Activated T-cell treated with anti-CD3 and anti-CD28 coated beads, Interleukin-2, amount 50 U/mL, for 4 hours (primary cell): ENCODE measurements at regions not wholly inside any gene's neighbourhood (a gene's known extent, or its start where the extent isn't known, plus 50 kb on each side); places are given as distances from the start of the nearest gene placed in this dataset.

Source experiments
- ATAC-seq, 2 donors: fragments of 200-7000 bp; cut with Tn5 transposase; one replicate each; pipeline ENCODE4 v1.10.0; 2021
- DNase-seq: peaks from one replicate; pipeline ENCODE4 v3.0.0-alpha.2; 2020
- H3K27me3 Mint-ChIP-seq: one replicate; pipeline ENCODE4 v1.8.0; 2021; ENCODE audit warnings: low read depth, mixed read lengths
- H3K36me3 Mint-ChIP-seq: one replicate; pipeline ENCODE4 v1.8.0; 2022; ENCODE audit warnings: mixed read lengths; ENCODE audit not compliant: insufficient read depth
- H3K4me1 Mint-ChIP-seq: one replicate; pipeline ENCODE4 v1.8.0; 2021; ENCODE audit warnings: low read depth, mixed read lengths
- H3K4me3 Mint-ChIP-seq: one replicate; pipeline ENCODE4 v1.8.0; 2021; ENCODE audit warnings: mild to moderate bottlenecking, moderate library complexity, mixed read lengths
- H3K9me3 Mint-ChIP-seq: one replicate; pipeline ENCODE4 v1.8.0; 2021; ENCODE audit warnings: mixed read lengths

DNA sequence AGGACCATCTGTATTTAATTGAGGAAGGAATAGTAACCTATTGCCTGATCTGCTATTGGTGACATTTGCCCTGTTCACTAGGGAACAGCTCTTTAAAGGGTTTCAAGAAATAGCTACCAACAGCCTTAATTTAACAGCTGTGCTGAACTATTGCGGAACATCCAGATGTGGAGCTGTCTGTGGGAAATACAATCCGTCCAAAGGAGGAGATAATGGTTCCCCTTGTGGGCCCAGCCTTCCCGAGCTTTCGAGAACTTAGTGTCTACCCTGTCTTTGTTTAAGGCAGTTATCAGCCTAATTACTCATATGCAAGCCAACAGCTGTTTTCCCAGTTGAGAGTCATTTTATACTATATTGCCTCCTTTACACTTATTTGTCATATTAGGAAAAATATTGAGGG, 398.6 kb downstream of the WDR72 start:
- H3K9me3 Mint-ChIP-seq = no peaks in the 10 kb centered on the region
- no peak overlapping the region for H3K4me3 Mint-ChIP-seq
- no peak for ATAC-seq
- peaks cover 7% of the 10 kb centered on the region for H3K27me3 Mint-ChIP-seq
- no peak for DNase-seq
- H3K36me3 Mint-ChIP-seq = no peaks in the 10 kb centered on the region
- no peaks in the 10 kb centered on the region for H3K4me1 Mint-ChIP-seq

DNA sequence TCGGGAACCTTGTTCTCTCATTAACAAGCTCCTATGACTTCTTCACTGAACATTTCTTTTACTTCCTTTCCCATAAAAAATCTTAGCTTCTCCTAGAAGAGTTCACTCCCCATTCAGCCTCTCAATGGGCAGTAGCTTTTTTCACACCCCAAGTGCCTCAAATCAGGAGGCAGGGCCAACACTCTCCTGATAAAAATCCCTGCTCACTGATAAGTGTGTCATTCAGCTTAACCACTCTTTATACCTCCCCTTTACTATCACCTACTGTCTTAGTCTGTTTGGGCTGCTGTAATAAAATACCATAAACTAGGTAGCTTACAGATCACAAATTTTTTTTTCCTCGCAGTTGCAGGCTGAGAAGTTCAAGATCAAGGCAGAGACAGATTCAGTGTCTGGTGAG, 400.4 kb downstream of the WDR72 start:
- Mint-ChIP-seq H3K4me1 (no peaks in the 10 kb centered on the region), H3K4me3 (no peak overlapping the region), H3K36me3 (no peaks in the 10 kb centered on the region), H3K9me3 (no peaks in the 10 kb centered on the region), H3K27me3 (peaks cover 7% of the 10 kb centered on the region)
- no peak for ATAC-seq
- DNase-seq = no peak

DNA sequence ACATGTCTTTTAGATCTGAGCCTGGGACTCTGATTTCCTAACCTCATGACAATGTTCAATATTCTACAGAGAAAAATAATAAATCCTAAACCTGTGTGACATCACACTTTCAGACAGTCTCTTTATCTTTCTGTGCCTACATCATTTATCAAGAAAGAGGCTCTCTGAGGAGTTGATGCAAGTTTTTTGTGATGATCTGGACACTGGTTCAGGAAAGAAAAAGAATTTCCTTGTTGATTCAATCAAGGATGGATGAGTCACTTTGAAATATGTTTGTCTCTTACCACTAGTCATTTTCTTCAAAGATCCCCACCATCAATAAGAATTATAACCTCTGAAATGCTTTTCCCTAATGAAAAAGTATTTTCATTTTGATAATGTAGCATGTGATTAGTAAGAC, 404.6 kb downstream of the WDR72 start:
- no peaks in the 10 kb centered on the region for H3K36me3 Mint-ChIP-seq
- no peaks in the 10 kb centered on the region for H3K9me3 Mint-ChIP-seq
- no peaks in the 10 kb centered on the region for H3K4me1 Mint-ChIP-seq

DNA sequence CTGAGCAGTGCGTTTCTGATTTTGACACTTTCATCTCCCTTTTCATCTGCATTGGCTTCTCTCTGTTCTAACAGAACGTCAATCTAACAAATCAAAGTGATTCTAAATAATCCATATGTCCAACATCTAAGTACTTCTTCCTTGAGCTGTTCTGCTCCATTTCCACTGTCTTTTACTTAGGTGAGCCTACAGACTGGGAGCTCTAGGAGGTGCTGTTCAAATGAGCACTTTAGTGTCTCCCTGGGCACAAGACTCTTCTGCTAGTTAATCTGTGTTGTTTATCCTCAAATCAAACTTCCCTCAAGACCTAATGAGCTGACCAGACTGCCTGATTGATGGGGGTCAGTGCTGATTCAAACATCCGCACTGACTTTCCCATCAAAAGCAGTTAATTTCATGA, 408.1 kb downstream of the WDR72 start:
- Mint-ChIP-seq H3K4me1 (no peaks in the 10 kb centered on the region), H3K27me3 (no peaks in the 10 kb centered on the region), H3K9me3 (no peaks in the 10 kb centered on the region), H3K4me3 (no peak overlapping the region), H3K36me3 (no peaks in the 10 kb centered on the region)
- no peak for ATAC-seq
- no peak for DNase-seq

More for the DNA sequence above, 404.6 kb downstream of the WDR72 start:
- peaks cover 7% of the 10 kb centered on the region for H3K27me3 Mint-ChIP-seq
- DNase-seq = no peak
- no peak overlapping the region for H3K4me3 Mint-ChIP-seq
- ATAC-seq = no peak

DNA sequence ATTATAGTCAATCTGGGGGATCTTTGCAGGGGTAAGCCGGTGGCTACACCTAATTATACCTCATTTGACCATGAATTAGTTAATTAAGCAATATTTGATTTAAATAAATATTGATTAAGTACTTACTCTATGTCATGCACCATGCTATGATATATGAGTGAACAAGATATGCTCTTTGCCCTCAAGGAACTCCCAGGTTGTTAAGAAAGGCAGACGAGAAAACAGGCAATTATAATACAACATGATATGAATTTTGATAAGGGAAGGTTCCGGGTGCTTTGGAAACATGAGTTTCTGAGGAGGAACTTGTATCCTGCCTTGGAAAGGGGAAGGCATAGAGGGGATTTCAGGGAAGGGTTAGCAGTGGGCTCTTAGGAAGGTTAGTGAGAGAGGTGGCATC, 412.9 kb downstream of the WDR72 start:
- H3K4me3 Mint-ChIP-seq = no peak overlapping the region
- H3K9me3 Mint-ChIP-seq = no peaks in the 10 kb centered on the region
- DNase-seq (no peak), ATAC-seq (no peak)
- H3K36me3 Mint-ChIP-seq = no peaks in the 10 kb centered on the region
- no peaks in the 10 kb centered on the region for H3K4me1 Mint-ChIP-seq
- no peaks in the 10 kb centered on the region for H3K27me3 Mint-ChIP-seq

DNA sequence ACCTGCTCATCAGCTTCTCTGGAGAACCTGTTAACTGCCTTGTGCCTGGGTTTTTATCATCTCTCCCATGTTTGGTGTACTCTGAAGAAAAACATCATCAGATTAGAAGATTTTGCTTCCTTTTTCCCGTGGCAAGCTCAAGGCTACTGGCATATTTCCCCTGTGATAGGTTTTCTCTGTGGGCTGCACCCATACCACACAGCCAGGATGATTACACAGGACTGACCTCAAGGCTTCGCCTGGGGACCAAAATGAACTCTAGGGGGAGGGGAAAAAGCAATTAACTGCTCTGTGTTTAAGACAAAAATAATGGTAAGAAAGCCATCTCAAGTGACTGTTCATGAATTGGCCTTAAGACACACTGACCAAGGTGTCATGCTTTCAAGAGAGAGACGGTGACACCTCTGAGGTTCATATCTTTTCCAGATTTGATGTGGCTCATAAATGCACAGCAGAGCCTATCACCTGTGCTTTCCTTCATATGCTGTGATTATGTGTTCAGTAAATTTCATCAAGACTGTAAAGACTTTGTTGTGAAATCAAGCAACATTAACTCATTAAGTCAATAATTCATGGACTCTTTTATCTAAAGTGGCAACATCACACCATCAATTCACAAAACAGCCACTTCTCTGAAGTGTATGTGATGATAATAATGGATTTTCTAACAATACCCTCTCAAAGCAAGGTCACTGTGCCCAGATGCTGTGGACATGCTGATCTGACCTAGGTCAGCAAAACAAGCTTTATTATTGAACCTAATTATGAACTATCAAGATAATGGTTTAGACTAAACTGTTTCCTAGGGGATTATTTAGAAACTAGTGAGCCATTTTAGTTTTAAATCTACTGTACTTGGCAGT, 427.9 kb downstream of the WDR72 start:
- Mint-ChIP-seq H3K36me3 (no peaks in the 10 kb centered on the region), H3K4me3 (no peak overlapping the region), H3K27me3 (no peaks in the 10 kb centered on the region), H3K9me3 (peaks cover 3% of the 10 kb centered on the region), H3K4me1 (no peaks in the 10 kb centered on the region)
- DNase-seq (no peak), ATAC-seq (no peak)

DNA sequence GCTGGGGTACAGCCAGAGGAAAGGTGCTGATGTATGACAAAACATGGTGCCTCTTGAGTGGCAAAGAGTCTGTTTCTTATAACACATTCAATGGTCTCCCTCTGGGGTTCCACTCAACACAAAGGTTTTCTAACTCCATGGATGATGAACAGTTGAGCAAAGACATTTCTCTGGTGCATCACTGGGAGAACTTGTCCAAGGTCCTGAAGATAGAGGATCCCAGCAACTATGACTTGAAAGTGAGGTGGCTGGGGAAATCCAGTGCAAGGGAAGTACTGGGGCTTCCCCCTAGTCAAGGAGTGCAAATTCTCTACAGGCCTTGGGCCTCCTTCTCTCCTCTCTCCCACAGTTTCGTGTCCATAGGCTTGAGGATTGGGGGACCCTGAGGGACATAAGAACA, 431.1 kb downstream of the WDR72 start:
- Mint-ChIP-seq H3K4me3 (no peak overlapping the region), H3K9me3 (peaks cover 3% of the 10 kb centered on the region), H3K27me3 (no peaks in the 10 kb centered on the region), H3K36me3 (no peaks in the 10 kb centered on the region), H3K4me1 (no peaks in the 10 kb centered on the region)
- DNase-seq (no peak), ATAC-seq (peak in 1 of 2 donors; percentile 14)

DNA sequence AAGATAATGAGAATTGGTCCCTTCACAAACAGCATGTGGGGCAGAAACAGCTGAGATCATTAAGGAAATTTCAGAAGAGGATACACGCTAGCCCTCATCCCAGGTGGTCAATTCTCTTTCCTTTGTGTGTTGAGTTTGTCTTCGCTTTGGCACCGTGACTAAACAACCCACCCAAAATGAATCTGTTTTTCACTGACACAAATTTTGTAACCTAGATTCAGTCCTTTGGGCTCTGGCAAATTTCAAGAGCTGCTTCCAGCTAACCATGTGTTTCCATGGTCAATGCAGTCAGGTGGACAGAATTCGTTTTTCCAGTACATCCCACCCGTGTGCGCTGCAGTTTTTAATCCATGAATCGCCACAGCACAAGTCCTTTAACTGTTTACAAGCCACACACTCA, 435.4 kb downstream of the WDR72 start:
- DNase-seq (no peak), ATAC-seq (no peak)
- Mint-ChIP-seq H3K27me3 (no peaks in the 10 kb centered on the region), H3K4me3 (no peak overlapping the region), H3K36me3 (no peaks in the 10 kb centered on the region), H3K9me3 (no peaks in the 10 kb centered on the region), H3K4me1 (no peaks in the 10 kb centered on the region)

DNA sequence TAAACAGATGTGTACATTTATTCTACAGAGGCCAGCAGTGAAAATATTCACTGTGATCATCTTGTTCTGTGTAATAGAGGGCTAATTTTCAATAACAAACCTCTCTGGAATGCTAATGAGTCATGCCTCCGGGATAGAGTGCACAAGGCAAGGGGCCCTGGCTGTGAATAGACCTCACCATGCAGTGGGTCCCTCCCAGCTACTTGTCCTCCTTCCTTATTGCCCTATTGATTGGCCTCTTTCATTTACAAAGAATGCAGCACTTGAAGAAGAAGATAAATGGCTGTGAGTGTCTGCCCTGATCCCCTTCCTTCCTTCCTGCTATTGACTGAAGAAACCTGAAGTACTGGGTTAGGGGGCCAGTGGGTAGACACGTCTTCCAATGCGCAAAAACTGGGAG, 436.3 kb downstream of the WDR72 start:
- Mint-ChIP-seq H3K4me3 (no peak overlapping the region), H3K36me3 (no peaks in the 10 kb centered on the region), H3K4me1 (no peaks in the 10 kb centered on the region), H3K27me3 (no peaks in the 10 kb centered on the region), H3K9me3 (no peaks in the 10 kb centered on the region)
- ATAC-seq (no peak), DNase-seq (no peak)

DNA sequence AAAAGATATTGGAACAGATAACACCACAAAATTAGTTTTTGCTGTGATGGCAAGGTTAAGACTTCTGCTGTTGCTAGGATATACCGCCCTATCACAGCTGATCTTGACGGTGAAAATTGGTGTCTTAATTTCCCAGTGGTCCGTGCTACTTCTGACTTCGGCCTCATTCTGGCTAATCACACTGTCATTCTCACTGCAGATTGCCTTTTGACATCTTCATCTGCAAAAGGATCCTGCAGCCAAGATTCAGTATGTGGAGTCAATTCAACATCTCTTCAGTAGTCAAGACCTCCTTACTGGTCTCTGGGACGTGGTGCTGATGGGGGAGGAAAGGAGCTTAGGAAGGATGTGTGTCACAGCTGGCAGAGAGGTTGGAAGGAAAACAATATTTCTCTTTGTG, 438.6 kb downstream of the WDR72 start:
- ATAC-seq (no peak), DNase-seq (no peak)
- H3K4me1 Mint-ChIP-seq = no peaks in the 10 kb centered on the region
- H3K27me3 Mint-ChIP-seq = no peaks in the 10 kb centered on the region
- H3K4me3 Mint-ChIP-seq = no peak overlapping the region
- no peaks in the 10 kb centered on the region for H3K36me3 Mint-ChIP-seq
- H3K9me3 Mint-ChIP-seq = no peaks in the 10 kb centered on the region

DNA sequence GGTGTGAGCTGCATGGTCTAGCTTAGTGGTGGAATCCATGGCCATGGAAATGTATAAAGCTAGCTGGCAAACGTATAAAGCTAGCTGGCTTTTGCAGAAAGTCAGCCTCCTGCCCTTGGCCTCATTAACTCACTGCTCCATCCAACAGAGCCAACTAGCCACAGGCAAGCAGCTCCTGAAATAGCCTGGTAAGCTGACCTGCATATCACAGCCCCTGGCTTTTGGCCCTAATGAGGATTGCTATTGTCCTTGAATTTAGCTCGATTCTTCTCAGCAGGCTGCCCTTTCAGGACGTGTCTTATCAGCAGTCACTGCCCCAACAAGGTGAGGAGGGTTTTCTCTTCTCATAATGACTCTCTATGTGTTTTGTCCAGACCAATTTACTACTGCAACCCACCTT, 446.8 kb downstream of the WDR72 start:
- H3K27me3 Mint-ChIP-seq = peaks cover 3% of the 10 kb centered on the region

DNA sequence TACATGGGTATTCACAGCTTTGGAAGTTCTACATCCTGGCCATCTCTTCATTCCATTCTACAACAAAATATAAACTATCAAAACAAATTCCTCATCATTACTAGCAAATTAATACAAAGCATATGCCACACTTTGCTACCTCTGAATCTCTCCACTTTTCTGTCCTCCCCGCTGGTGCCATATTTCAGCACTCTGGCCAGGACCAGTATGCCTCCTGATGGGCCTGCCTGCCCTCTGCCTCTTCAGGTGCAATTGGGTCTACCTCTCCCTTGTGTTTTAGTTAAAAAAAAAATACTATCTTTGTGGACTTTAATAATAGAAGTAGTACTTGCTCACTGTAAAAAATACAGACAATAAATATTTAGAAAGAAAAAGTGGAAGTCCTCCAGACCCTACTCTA, 448.8 kb downstream of the WDR72 start:
- H3K27me3 Mint-ChIP-seq = peaks cover 3% of the 10 kb centered on the region
- no peak for DNase-seq
- H3K9me3 Mint-ChIP-seq = no peaks in the 10 kb centered on the region
- H3K4me3 Mint-ChIP-seq = no peak overlapping the region
- no peaks in the 10 kb centered on the region for H3K4me1 Mint-ChIP-seq
- ATAC-seq = no peak
- H3K36me3 Mint-ChIP-seq = no peaks in the 10 kb centered on the region

More for the DNA sequence above, 446.8 kb downstream of the WDR72 start:
- no peak overlapping the region for H3K4me3 Mint-ChIP-seq
- DNase-seq (no peak), ATAC-seq (no peak)
- H3K36me3 Mint-ChIP-seq = no peaks in the 10 kb centered on the region
- no peaks in the 10 kb centered on the region for H3K9me3 Mint-ChIP-seq
- H3K4me1 Mint-ChIP-seq = no peaks in the 10 kb centered on the region

DNA sequence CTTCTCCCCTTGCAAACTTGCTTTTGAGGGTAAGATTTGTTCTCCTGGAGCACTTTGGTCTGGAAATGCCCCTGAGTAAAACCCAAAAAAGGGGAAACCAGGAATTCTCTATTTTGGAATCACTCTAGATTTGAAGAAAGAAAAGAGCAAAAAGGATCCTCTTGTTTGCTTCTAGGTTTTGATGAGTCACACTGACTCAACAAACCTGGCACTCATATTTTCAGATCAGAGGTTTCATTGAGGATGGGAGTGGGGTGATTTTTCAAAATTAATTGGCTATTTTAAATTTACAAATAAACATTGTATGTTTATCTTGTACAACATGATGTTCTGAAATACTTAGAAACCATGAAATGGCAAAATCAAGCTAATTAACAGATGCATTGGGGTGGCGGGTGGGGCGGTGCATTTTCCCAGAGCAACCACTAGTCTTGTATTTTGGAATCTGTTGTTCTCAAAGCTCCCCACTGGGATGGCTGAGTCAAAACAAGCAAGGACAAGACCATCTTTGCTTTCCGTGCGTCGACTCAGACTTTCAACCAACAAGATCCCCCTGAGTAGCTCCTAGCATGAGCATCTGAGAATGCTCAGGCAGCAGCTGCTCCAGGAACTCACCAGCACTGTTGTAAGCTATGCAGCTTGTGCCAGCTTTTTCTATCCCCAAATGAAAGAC, 451.4 kb downstream of the WDR72 start:
- peaks cover 2% of the 10 kb centered on the region for H3K27me3 Mint-ChIP-seq
- H3K36me3 Mint-ChIP-seq = no peaks in the 10 kb centered on the region
- H3K4me1 Mint-ChIP-seq = no peaks in the 10 kb centered on the region
- DNase-seq (no peak), ATAC-seq (no peak)
- no peaks in the 10 kb centered on the region for H3K9me3 Mint-ChIP-seq
- no peak overlapping the region for H3K4me3 Mint-ChIP-seq

DNA sequence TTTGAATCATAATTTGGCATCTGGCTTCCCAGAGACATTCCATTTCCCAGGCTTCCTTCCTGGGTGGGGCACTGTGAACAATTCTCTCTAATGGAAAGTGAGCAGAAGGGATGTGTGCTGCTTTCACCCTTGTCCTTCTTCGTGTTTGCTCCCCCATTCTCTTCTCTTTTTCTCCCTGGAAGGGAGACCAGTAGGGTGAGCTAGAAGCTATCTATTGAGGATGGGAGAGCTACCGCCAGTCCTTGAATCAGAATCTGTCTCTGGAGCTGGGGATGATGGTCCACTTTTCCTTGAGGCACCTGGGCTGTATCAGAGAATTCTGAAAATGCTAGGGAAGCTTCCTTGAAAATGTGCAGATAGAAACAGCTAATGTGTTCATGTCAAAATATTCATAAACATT, 453.9 kb downstream of the WDR72 start:
- H3K9me3 Mint-ChIP-seq = no peaks in the 10 kb centered on the region
- ATAC-seq (no peak), DNase-seq (no peak)
- peaks cover 2% of the 10 kb centered on the region for H3K27me3 Mint-ChIP-seq
- H3K36me3 Mint-ChIP-seq = no peaks in the 10 kb centered on the region
- no peaks in the 10 kb centered on the region for H3K4me1 Mint-ChIP-seq
- H3K4me3 Mint-ChIP-seq = no peak overlapping the region

DNA sequence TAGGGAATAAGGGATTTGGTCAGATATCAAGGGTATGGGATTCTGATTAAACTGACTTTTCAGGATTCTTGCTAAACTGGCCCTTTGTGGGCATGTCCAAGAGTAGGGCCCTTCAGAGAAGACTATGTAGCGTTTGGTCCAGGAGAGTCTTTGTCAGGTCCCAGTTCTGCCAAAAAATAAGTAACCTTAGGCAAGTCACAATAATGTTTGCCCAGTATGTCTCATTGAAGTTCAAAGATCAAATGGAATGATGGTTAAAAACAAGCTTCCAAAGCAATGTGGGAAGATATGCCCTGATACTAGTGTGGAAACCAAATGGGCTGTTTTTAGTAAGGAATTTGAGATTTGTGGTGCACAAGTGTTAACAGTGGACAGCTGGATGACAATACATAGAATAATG, 454.4 kb downstream of the WDR72 start:
- no peaks in the 10 kb centered on the region for H3K9me3 Mint-ChIP-seq
- peaks cover 2% of the 10 kb centered on the region for H3K27me3 Mint-ChIP-seq
- H3K36me3 Mint-ChIP-seq = no peaks in the 10 kb centered on the region
- no peaks in the 10 kb centered on the region for H3K4me1 Mint-ChIP-seq
- DNase-seq (no peak), ATAC-seq (no peak)
- no peak overlapping the region for H3K4me3 Mint-ChIP-seq
